GM18907 (cell line): ENCODE measurements at regions not wholly inside any gene's neighbourhood (a gene's known extent, or its start where the extent isn't known, plus 50 kb on each side); places are given as distances from the start of the nearest gene placed in this dataset.
A peak's percentile ranks its signal among the peaks of the same experiment; 100 is the strongest.
"Not testable (repeated sequence)": the region's sequence is repeated elsewhere in the genome, so short reads cannot be mapped to it uniquely, and the experiment has no call there.

Experiments used
- ATAC-seq: cut with Tn5 transposase; IDR thresholded peaks from one replicate; pipeline ENCODE4 v1.9.1; 2021; ENCODE audit warnings: mild to moderate bottlenecking, moderate library complexity; ENCODE audit not compliant: unreplicated experiment

DNA sequence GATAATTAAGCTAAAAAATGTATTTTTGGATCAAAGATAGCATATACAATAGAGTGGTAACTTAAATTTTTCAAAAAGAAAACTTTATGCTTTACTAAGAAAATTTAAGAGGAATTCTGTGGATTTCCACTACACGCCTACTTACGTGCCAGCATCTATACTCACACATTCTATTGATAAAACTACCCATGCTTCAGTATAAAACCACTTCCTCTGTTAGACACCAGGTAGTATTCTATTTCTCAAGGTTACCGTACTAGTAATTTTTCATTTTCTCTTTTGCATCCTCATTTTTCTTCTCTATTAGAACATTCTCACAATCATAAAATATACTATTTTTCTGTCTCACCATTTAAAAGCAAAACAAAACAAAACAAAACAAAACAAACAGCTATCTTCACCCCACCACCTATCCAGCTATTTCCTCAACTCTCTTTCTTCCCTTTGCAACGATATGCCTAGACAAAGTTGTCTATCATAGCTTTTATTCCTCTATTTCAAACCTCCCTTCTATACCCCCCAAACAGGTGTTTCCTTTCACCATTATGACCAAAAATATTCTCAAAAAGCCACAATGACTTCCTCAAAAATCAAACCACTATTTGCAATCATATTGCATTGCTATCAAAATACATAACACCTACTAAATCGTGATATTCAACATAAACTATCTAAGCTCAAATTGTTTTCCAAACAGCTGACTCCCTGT lies 1652.0 kb downstream of the MRPL39 start:
- ATAC-seq = no peak

DNA sequence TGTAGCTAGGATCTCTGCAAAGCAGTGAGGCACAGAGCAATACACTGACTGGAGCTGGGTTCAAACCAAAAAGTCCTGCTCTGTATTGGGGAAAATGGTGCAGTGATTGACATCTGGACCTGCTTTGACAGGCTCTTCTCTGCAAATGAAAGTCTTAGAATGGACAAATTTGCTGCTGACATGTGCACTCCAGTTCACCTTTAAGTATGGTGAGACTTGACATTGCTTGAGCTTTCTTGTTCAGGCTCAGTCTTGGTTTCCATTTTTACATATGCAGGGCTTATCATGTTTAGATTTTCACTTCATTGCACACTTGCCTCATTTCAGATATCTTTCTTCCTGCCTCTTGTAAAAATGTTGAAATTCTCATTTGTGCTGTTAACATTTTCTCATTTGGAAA lies 1655.0 kb downstream of the MRPL39 start:
- ATAC-seq = no peak

- no peak for ATAC-seq
Measured at GRCh38 chr21:23951251-23951650, 1656.0 kb downstream of the MRPL39 start.

- no peak for ATAC-seq
Measured at GRCh38 chr21:23950344-23950743, 1656.9 kb downstream of the MRPL39 start.

- ATAC-seq = no peak
Measured at GRCh38 chr21:23949493-23949892, 1657.8 kb downstream of the MRPL39 start.

DNA sequence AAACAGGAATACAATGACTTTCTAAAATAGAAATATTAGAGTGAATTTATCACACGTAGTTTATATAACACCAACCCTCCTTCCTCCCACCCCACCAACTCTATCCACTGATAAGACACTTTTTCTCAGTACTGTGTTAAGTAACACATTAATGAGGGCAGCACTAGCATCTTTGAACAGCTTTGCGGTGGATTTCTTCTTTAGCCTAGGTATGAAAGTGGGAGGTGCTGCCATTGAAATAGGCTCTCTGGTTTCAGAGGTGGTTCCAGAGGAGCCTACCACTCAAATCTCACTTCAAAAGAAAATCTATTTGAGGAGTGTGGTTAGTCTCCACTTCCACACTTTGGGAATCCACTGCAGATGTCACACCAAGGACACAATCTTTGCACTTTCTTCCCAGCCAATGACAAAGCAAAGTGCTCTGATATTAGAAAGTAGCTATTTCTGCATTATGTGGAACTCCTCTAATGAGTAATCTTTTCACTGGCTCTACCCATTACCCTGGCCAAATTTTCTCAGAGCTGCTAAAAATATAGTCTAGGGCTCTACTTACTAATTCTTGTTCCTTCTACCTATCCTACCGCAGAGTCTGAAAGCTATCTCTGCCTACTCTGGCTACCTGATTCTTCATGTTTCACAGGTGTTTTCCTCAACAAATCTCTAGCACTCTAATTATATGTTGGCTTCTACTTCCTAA lies 1667.8 kb downstream of the MRPL39 start:
- peak; percentile 62 for ATAC-seq

DNA sequence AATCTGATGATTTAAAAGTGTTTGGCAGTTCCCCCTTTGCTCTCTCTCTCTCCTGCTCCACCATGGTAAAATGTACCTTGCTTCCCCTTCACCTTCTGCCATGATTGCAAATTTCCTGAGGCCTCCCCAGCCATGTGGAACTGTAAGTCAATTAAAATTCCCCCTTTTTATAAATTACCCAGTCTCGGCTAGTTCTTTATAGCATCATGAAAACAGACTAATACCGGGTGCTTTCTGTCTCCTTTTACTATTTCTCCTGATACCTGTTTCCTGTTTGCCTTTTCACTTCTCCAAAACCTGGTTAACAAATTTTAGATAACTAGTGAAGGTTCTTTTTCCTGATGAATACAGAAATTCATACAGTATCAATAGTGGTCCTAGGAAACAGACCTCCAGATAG lies 1670.3 kb downstream of the MRPL39 start:
- no peak for ATAC-seq

GRCh38 chr21:23936224-23936623 lies 1671.1 kb downstream of the MRPL39 start:
- ATAC-seq = no peak

DNA sequence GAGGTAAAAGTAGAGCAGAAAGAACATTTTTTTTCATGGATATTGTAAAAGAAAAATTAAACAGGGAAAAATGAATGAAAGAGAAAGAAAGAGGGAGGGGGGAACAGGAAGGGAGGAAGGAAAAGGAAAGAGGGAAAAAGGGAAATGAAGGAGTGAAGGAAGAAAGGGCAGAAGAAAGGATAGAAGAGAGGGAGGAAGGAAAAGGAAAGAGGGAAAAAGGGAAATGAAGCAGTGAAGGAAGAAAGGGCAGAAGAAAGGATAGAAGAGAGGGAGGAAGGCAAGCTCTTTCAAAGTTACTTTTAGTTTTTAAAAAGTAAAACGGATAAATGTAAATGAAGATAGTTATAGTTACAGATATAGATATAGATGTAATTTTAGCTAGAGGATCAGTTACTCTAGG lies 1676.7 kb downstream of the MRPL39 start:
- ATAC-seq = no peak

DNA sequence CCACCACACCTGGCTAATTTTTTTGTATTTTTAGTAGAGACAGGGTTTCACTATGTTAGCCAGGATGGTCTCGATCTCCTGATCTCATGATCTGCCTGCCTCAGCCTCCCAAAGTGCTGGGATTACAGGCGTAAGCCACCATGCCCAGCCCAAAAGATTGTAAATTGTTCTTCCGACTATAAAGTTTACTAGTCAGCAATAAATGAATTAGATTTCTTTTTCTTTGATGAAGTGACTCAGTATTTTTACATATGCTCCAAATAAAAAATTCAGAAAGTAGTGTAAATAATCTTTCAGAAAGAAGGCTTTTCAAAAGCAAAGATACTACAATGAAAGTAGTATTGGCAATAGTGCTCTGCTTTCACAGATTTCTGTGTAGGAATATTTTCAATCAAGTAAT lies 1680.9 kb downstream of the MRPL39 start:
- ATAC-seq = not testable (repeated sequence)

DNA sequence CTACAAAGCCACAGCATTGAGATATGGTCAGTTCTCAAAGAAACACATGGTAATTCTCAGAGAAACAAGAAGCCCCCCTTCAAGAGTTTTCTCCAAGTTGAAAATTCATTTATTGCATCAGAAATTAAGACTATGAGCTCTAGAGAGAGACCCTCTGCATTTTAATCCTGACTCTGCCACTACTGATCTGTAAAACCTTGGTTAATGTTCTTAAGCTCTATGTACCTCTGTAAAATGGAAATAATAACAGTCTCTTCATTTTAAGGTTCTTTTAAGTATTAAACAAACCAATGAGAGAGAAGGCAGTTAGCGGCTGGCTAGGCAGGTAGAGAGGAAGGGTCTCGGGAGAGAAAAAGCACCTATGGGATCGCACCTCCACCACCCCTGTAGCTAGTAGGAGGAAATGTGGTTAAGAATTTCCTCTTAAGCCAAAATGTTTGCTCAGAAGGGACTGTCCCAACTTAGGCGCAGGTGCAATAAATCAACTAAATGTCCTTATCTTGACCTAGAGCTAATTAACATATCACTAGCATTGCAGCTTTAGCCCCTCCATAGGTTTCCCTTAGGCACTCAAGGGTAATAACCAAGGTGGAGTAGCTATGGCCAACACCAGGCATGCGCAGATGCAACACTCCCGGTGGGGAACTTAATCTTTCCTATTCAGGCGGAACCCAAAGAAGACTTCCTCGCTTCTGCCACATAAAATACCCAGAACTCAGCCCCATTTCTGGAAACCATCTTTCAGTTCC lies 1685.4 kb downstream of the MRPL39 start:
- ATAC-seq = no peak

GRCh38 chr21:23900727-23901126 lies 1706.6 kb downstream of the MRPL39 start:
- no peak for ATAC-seq

DNA sequence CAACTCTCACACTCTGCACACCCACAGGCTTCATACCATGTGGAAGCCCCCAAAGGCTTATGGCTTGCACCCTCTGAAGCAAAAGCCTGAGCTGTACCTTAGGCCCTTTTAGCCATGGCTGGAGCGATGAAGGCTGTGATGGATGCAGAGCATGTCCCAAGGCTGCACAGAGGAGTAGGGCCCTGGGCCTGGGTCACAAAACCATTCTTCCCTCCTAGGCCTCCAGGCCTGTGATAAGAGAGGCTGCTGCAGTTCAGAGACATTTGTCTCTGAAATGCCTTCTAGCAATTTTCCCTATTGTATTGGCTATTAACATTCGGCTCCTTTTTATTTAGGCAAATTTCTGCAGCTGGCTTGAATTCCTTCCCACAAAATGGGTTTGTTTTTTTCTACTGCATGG lies 1707.7 kb downstream of the MRPL39 start:
- ATAC-seq = no peak

- ATAC-seq = no peak
Measured at GRCh38 chr21:23890652-23891051, 1716.6 kb downstream of the MRPL39 start.

DNA sequence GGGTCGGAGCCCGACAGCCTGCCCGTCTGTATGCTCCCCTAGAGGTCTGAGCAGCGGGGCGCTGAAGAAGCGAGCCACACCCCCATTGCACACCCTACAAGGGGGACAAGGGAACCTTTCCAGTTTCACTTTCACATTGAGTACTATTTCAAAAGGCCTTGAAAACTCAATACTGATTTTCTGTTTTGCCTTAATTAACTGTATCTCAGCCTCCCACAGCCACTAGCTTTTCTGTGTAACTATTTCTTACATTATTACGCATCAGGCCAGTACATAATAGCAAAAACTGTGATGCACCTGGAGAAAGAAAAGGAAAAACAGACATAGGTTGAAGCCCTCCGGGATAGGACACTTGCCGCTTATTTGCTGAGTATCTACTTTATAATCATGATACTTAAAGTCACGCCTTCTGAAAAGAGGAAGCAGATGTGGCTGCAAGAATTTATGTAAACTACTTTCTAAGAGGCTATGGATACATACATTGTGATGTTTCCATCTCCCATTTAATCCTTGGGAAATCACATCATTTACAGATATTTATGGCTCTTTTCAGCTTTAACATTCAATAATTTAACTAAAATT lies 1719.5 kb downstream of the MRPL39 start:
- ATAC-seq = peak; percentile 88

DNA sequence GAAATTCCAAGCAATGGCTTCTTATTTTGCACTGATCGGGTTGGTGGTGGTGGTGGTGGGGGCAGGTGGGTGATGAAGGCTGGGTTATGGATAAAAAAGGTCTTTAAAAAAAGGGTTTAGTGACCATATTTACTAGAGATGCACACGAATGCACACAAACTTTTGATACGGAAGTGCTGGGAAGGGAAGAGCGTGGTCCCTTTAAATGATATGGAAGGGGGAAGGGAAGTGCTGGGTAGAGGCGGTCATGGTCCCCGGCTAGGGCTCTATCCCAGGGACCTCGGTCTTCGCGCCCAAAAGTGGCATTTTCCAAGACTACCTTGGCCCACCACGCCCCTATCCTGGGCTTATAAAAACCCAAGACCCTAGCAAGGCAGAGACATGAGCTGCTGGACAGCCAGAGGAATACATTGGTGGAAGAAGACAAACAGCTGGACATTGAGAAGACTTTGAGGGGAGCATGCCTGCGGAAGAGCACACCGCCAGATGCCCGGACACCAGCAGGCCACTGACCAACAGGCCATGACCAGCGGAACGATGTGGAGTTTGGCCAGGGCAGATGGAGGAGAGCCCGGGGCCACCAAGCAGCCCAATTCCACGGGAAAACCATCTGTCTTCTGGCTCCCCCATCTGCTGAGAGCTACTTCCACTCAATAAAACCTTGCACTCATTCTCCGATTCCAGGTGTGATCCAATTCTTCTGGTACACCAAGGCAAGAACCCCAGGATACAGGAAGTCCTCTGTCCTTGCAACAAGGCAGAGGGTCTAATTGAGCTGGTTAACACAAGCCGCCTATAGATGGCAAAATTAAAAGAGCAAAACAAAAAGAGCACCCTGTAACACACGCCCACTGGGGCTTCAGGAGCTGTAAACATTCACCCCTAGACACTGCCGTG lies 1720.2 kb downstream of the MRPL39 start:
- no peak for ATAC-seq

GRCh38 chr21:23881783-23882182 lies 1725.5 kb downstream of the MRPL39 start:
- ATAC-seq = no peak

DNA sequence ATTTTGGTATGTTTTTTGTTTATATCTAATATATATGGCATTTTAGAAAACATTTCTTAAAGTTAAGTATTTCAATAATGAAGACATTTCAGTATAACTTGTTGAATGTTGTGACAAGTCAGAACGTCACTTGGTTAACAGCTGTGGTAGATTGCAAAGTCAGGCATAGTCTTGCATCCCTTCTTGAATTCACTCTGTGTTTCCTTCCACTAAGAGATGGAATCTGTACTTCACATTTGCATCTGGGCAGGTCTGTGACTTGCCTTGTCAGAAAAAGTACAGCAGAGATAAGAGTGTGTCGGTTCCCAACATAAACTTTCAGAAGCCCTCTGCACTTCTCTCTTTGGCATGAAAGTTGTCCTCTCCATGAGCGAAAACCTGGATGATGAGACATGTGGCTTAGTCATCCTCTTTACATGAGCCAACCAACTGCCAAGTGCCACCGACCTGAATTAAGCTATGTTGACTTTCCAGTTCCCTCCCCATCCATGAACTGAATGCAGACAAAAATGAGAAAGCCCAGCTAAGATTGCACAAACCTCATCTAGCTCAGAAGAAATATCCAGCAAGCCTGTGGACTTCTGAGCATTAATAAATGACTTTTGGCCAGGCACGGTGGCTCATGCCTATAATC lies 1730.2 kb downstream of the MRPL39 start:
- ATAC-seq = no peak

GRCh38 chr21:23874271-23874670 lies 1733.0 kb downstream of the MRPL39 start:
- no peak for ATAC-seq

DNA sequence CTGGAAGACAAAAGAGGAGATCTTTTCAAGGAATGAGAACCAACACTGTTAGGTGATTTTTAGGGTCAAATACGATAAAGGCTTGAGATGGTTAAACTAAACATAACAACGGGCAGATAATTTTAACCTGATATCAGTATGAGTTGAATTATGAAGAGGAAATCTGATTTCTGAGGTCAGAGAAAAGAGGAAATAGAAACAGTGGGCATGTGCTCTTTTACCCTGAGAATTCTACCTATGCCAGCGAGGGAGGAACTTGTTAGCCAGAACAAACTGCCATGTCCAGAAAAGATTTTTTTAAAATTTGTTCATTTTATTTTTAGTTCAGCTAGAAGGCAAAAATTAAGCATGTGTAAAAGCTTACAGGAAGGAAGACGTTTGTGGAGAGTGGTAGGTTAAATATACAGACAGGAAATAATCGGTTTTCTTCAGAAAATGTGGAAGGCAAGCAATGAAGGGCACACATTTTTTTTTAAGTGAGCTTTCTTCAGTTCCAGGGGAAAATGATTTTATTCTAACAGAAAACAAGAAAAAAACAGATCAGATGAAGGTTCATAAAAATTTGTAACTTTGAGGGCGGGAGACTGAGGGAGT lies 1745.3 kb downstream of the MRPL39 start:
- no peak for ATAC-seq
